DND-41 (cell line): ENCODE measurements at regions not wholly inside any gene's neighbourhood (a gene's known extent, or its start where the extent isn't known, plus 50 kb on each side); places are given as distances from the start of the nearest gene placed in this dataset.

Source experiments
- ATAC-seq: fragments of 200-7000 bp; cut with Tn5 transposase; 3 replicates; pipeline ENCODE4 v1.9.1; 2021; ENCODE audit warnings: low read depth; ENCODE audit not compliant: insufficient read depth
- DNase-seq: peaks from one replicate; pipeline ENCODE4 v3.0.0-alpha.2; 2020
- H2AFZ ChIP-seq: 2 replicates; pipeline ENCODE4 v1.6.0; 2012; ENCODE audit warnings: low read depth, low read length
- H3K27ac ChIP-seq: 2 replicates; pipeline ENCODE4 v1.5.1; 2012; ENCODE audit warnings: low read length, inconsistent platforms
- H3K27me3 ChIP-seq: fragments of 200-600 bp; sonication (generic); 2 replicates; pipeline ENCODE4 v1.6.0; 2012; ENCODE audit warnings: low read length, mild to moderate bottlenecking, inconsistent platforms; ENCODE audit not compliant: insufficient read depth, poor library complexity
- H3K36me3 ChIP-seq: 2 replicates; pipeline ENCODE4 v1.5.1; 2012; ENCODE audit warnings: low read length, inconsistent platforms; ENCODE audit not compliant: insufficient read depth
- H3K4me1 ChIP-seq: 2 replicates; pipeline ENCODE4 v1.5.1; 2012; ENCODE audit warnings: mild to moderate bottlenecking, low read length; ENCODE audit not compliant: insufficient read depth
- H3K4me2 ChIP-seq: 2 replicates; pipeline ENCODE4 v1.6.0; 2012; ENCODE audit warnings: mild to moderate bottlenecking, moderate library complexity, low read length, inconsistent platforms; ENCODE audit not compliant: insufficient read depth
- H3K4me3 ChIP-seq, 2 experiments: fragments of 200-600 bp in 1 of 2; shearing (Covaris generic) in 1 of 2; 2 replicates each; pipeline ENCODE4 v1.5.1; 2012 to 2016; ENCODE audit warnings: inconsistent platforms in 2 of 2, low read length in 2 of 2, mild to moderate bottlenecking in 2 of 2, low read depth in 1 of 2, moderate library complexity in 1 of 2
- H3K79me2 ChIP-seq: 2 replicates; pipeline ENCODE4 v1.6.0; 2012; ENCODE audit warnings: low read length, inconsistent platforms; ENCODE audit not compliant: insufficient read depth
- H3K9ac ChIP-seq: 2 replicates; pipeline ENCODE4 v1.6.0; 2012; ENCODE audit warnings: low read depth, mild to moderate bottlenecking, inconsistent platforms, low read length, moderate library complexity
- H3K9me3 ChIP-seq: 2 replicates; pipeline ENCODE4 v1.5.1; 2012; ENCODE audit warnings: low read length, moderate library complexity, mild to moderate bottlenecking, inconsistent platforms; ENCODE audit not compliant: insufficient read depth, severe bottlenecking
- H4K20me1 ChIP-seq: 2 replicates; pipeline ENCODE4 v1.6.0; 2012; ENCODE audit warnings: low read length; ENCODE audit not compliant: insufficient read depth
- EZH2 ChIP-seq: IDR thresholded peaks from 3 replicates; pipeline ENCODE4 v1.6.1; 2012; ENCODE audit warnings: borderline replicate concordance, low read depth, mild to moderate bottlenecking, moderate library complexity, low read length, inconsistent platforms; ENCODE audit not compliant: severe bottlenecking
- TF ChIP-seq, protein P1 (sequence below): IDR thresholded peaks from 2 replicates; pipeline ENCODE4 v1.5.1; 2012; ENCODE audit warnings: borderline replicate concordance, low read length, moderate library complexity, mild to moderate bottlenecking; ENCODE audit not compliant: poor library complexity, severe bottlenecking; ENCODE audit errors: extremely low read depth

DNA sequence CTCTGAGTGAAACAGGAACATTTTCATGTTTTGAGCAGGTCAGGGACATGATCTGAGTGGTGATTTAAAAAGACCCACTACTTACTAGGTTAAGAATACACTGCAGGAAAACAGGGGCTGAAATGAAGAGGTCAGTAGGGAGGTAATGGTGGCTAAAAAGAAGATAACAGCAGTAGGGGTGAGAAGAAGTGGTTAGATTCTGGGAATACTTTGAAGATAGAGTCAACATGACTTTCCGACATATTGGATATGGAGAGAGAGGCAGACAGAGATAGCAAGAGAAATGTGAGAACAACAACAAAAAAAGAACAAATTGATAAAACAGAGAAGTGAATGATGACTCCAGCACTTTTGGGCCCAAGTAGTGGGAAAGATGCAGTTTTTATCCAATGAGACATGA lies 168.0 kb downstream of the ALX1 start:
- Histone ChIP-seq H3K27ac (no peak overlapping the region), H4K20me1 (no peaks in the 10 kb centered on the region), H3K79me2 (no peaks in the 10 kb centered on the region), H3K4me1 (no peaks in the 10 kb centered on the region), H3K9ac (no peak overlapping the region), H2AFZ (no peak overlapping the region), H3K36me3 (no peaks in the 10 kb centered on the region), H3K4me2 (no peak overlapping the region), H3K4me3 (no peak overlapping the region), H3K9me3 (no peaks in the 10 kb centered on the region), H3K27me3 (no peaks in the 10 kb centered on the region)
- DNase-seq: no peak
- no peak for TF ChIP-seq EZH2
- TF ChIP-seq, protein P1, sequence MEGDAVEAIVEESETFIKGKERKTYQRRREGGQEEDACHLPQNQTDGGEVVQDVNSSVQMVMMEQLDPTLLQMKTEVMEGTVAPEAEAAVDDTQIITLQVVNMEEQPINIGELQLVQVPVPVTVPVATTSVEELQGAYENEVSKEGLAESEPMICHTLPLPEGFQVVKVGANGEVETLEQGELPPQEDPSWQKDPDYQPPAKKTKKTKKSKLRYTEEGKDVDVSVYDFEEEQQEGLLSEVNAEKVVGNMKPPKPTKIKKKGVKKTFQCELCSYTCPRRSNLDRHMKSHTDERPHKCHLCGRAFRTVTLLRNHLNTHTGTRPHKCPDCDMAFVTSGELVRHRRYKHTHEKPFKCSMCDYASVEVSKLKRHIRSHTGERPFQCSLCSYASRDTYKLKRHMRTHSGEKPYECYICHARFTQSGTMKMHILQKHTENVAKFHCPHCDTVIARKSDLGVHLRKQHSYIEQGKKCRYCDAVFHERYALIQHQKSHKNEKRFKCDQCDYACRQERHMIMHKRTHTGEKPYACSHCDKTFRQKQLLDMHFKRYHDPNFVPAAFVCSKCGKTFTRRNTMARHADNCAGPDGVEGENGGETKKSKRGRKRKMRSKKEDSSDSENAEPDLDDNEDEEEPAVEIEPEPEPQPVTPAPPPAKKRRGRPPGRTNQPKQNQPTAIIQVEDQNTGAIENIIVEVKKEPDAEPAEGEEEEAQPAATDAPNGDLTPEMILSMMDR: no peak
- no peak for ATAC-seq

DNA sequence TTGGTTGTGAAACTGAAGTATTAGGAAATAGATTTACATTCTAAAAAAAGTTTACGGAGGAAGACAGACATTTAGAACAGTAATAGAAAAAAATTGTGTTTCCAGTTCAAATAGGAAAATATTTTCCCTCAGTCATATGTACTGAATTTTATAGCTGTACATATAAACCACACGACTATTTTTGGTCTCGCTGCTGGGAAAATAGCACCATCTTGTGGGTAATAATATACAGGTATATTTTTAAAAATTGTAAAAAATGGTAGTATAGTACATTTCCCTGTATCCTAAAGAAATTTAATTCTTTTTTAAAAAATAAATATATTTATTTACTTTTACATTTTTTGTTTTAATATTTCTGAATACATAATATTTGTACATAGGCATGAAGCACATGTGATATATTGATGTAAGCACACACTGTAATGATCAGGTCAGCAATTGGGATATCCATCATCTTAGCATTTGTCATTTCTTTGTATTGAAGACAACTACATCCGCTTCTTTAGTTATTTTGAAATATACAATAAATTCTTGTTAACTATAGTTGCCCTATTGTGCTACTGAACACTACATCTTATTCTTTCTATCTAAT lies 168.6 kb downstream of the ALX1 start:
- Histone ChIP-seq H3K4me1 (no peaks in the 10 kb centered on the region), H3K36me3 (no peaks in the 10 kb centered on the region), H2AFZ (no peak overlapping the region), H3K27ac (no peak overlapping the region), H3K79me2 (no peaks in the 10 kb centered on the region), H4K20me1 (no peaks in the 10 kb centered on the region), H3K4me2 (no peak overlapping the region), H3K9ac (no peak overlapping the region), H3K9me3 (no peaks in the 10 kb centered on the region), H3K27me3 (no peaks in the 10 kb centered on the region), H3K4me3 (no peak overlapping the region)
- ATAC-seq (no peak), DNase-seq (no peak)
- no peak for TF ChIP-seq EZH2
- TF ChIP-seq, protein P1: peak; percentile 23

DNA sequence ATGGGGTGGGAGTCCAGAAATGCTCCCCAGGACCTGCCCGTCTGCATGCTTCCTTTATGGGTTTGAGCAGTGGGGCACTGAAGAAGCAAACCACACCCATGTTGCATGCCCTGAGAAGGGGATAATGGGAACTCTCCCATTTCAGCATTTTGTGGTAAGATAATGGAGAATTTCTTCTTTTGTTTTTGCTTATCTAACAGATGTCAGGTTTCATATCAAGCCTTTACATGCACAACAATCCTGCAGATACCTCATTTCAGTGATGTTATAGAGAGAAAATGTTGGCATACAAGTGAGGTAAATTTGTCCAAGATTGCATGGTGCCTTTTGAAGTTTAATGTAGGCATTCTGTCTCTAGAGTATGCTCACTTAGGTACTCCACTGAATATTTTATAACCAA lies 177.0 kb downstream of the ALX1 start:
- Histone ChIP-seq H3K27ac (no peak overlapping the region), H4K20me1 (no peaks in the 10 kb centered on the region), H3K9ac (no peak overlapping the region), H3K27me3 (no peaks in the 10 kb centered on the region), H3K9me3 (no peaks in the 10 kb centered on the region), H2AFZ (no peak overlapping the region), H3K79me2 (no peaks in the 10 kb centered on the region), H3K4me1 (no peaks in the 10 kb centered on the region), H3K4me2 (no peak overlapping the region), H3K4me3 (no peak overlapping the region), H3K36me3 (no peaks in the 10 kb centered on the region)
- no peak for ATAC-seq
- no peak for DNase-seq
- TF ChIP-seq, protein P1: no peak
- no peak for TF ChIP-seq EZH2

DNA sequence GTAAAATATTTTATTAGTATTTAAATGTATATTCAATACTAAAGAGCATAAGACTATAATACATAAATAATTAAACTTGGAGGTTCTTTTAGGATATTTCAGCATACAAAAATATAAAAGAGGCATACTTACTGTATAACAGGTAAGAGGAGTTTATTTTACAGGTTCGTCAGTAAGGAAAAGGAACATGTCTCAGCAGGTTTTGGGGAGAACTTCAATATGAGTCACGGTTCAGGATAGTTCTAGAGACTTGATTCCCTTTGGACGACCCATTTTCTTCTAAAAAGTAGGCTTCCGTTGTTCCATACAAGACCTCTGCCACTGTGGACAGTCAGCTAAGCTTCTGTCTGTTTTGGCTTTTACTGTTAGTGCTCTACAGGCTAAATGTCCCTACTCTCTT lies 181.1 kb downstream of the ALX1 start:
- no peak overlapping the region for H2AFZ ChIP-seq
- no peaks in the 10 kb centered on the region for H3K36me3 ChIP-seq
- no peak overlapping the region for H3K4me2 ChIP-seq
- ATAC-seq (no peak), DNase-seq (no peak)
- no peak overlapping the region for H3K4me3 ChIP-seq
- no peak overlapping the region for H3K27ac ChIP-seq
- H4K20me1 ChIP-seq: no peaks in the 10 kb centered on the region
- no peaks in the 10 kb centered on the region for H3K4me1 ChIP-seq
- no peaks in the 10 kb centered on the region for H3K79me2 ChIP-seq
- H3K9me3 ChIP-seq: no peaks in the 10 kb centered on the region
- no peaks in the 10 kb centered on the region for H3K27me3 ChIP-seq
- H3K9ac ChIP-seq: no peak overlapping the region
- TF ChIP-seq, protein P1: no peak
- no peak for TF ChIP-seq EZH2
